Activated B cell treated with CpG ODN at 0.5 μM for 24 hours (primary cell): ENCODE measurements at regions not wholly inside any gene's neighbourhood (a gene's known extent, or its start where the extent isn't known, plus 50 kb on each side); places are given as distances from the start of the nearest gene placed in this dataset.
"Not testable (repeated sequence)": the region's sequence is repeated elsewhere in the genome, so short reads cannot be mapped to it uniquely, and the experiment has no call there.

ENCODE experiments used
- ATAC-seq: fragments of 200-7000 bp; cut with Tn5 transposase; one replicate; pipeline ENCODE4 v1.10.0; 2021; ENCODE audit warnings: low read depth, mild to moderate bottlenecking, moderate library complexity
- CTCF ChIA-PET: fragments of 350-600 bp; sonication (Branson Sonifier 250); formaldehyde crosslinking; loops from one replicate; lab custom pipeline; 2021; ENCODE audit warnings: antibody characterized with exemption; lab: Charles Lee
- POLR2A ChIA-PET: fragments of 350-600 bp; sonication (Branson Sonifier 250); formaldehyde crosslinking; loops from one replicate; lab custom pipeline; 2021; ENCODE audit warnings: antibody characterized with exemption; lab: Charles Lee
- DNase-seq: peaks from one replicate; pipeline ENCODE4 v3.0.0; 2022
- H3K27ac Mint-ChIP-seq: one replicate; pipeline ENCODE4 v1.8.0; 2020; ENCODE audit warnings: mixed read lengths
- H3K27me3 Mint-ChIP-seq: one replicate; pipeline ENCODE4 v1.8.0; 2021; ENCODE audit warnings: mixed read lengths
- H3K36me3 Mint-ChIP-seq: one replicate; pipeline ENCODE4 v1.8.0; 2021; ENCODE audit warnings: low read depth, mixed read lengths
- H3K4me1 Mint-ChIP-seq: one replicate; pipeline ENCODE4 v1.8.0; 2021; ENCODE audit warnings: mixed read lengths
- H3K4me3 Mint-ChIP-seq: one replicate; pipeline ENCODE4 v1.8.0; 2020; ENCODE audit warnings: mild to moderate bottlenecking, mixed read lengths
- H3K9me3 Mint-ChIP-seq: one replicate; pipeline ENCODE4 v1.8.0; 2020; ENCODE audit warnings: mixed read lengths
- intact Hi-C: fragments of 100-400 bp; cut with micrococcal nuclease; formaldehyde crosslinking; loops from one replicate; pipeline ENCODE4 v1.15.1; 2024
- TF ChIP-seq, protein P1 (sequence below): fragments of 200-600 bp; IDR thresholded peaks from one replicate; pipeline ENCODE4 v1.8.0; 2022; ENCODE audit warnings: antibody characterized with exemption, mild to moderate bottlenecking

DNA sequence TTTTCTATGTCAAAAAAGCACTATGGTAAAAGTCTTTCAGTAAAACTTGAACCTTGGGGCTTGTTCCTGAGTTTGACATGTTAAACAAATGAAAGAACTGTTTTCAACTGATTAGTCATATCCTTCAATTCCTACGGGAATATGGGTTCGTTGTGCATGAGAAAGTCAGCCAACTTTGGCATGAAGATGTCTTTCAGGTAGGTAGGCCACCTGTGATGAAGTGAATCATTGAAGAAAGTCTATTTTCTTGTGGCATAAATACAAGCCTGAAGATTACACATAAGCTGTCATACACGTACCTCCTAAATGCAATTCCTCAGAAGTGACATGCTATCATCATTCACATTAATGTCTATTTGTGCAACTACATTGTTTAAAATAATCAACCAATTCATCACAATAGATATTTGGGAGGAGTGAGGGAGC, 513.0 kb downstream of the IRS2 start:
- ATAC-seq (no peak), DNase-seq (no peak)
- H3K4me3 Mint-ChIP-seq, result no peak overlapping the region
- ChIA-PET POLR2A (no interaction called here), CTCF (no interaction called here)
- no peak overlapping the region for H3K27ac Mint-ChIP-seq
- no peaks in the 10 kb centered on the region for H3K4me1 Mint-ChIP-seq
- H3K36me3 Mint-ChIP-seq, result no peaks in the 10 kb centered on the region
- intact Hi-C loops, result loop anchor here (10.0 kb wide), 1 partner anchor 129 kb away; no protein-coding TSS in a partner anchor
- TF ChIP-seq, protein P1, sequence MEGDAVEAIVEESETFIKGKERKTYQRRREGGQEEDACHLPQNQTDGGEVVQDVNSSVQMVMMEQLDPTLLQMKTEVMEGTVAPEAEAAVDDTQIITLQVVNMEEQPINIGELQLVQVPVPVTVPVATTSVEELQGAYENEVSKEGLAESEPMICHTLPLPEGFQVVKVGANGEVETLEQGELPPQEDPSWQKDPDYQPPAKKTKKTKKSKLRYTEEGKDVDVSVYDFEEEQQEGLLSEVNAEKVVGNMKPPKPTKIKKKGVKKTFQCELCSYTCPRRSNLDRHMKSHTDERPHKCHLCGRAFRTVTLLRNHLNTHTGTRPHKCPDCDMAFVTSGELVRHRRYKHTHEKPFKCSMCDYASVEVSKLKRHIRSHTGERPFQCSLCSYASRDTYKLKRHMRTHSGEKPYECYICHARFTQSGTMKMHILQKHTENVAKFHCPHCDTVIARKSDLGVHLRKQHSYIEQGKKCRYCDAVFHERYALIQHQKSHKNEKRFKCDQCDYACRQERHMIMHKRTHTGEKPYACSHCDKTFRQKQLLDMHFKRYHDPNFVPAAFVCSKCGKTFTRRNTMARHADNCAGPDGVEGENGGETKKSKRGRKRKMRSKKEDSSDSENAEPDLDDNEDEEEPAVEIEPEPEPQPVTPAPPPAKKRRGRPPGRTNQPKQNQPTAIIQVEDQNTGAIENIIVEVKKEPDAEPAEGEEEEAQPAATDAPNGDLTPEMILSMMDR, result no peak
- H3K27me3 Mint-ChIP-seq, result no peaks in the 10 kb centered on the region
- no peaks in the 10 kb centered on the region for H3K9me3 Mint-ChIP-seq

DNA sequence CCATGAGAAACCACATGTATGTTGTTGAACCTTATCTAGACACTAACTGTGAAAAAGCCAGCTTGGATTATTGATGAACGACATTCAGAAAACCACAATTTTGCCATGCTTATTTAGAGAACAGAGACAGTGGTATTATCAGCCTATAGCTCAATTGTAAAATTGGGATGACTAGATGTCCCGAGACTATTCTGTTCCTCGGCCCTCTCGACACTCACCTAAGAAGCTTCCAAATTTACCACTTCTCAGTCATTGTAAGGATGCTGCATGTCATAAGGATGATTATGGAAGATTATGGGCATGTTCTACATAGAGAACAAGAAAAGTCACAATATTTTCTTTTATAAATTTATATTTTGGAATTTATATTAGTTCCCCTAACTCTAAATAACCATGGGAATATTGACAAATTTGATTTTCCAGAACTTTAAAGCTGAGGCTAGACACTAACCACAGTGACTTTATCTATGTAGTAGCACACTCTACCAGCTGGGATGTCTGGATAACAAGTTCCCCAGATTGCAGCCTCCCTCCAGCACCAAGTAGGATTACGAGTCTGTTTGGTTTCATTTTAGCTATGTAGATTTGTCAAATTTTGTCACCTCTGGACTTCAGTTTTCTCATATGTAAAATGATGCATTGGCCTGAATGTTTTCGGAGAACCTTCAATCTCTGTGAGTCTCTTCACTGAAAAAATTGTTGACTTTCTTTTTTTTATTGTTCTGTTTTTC, 513.6 kb downstream of the IRS2 start:
- ChIA-PET POLR2A (no interaction called here), CTCF (no interaction called here)
- TF ChIP-seq, protein P1, result no peak
- no peak for DNase-seq
- Mint-ChIP-seq H3K27ac (no peak overlapping the region), H3K27me3 (no peaks in the 10 kb centered on the region), H3K9me3 (no peaks in the 10 kb centered on the region), H3K4me3 (no peak overlapping the region), H3K36me3 (no peaks in the 10 kb centered on the region), H3K4me1 (no peaks in the 10 kb centered on the region)
- intact Hi-C loops, result loop anchor here (10.0 kb wide), 1 partner anchor 128 kb away; no protein-coding TSS in a partner anchor
- ATAC-seq, result no peak

DNA sequence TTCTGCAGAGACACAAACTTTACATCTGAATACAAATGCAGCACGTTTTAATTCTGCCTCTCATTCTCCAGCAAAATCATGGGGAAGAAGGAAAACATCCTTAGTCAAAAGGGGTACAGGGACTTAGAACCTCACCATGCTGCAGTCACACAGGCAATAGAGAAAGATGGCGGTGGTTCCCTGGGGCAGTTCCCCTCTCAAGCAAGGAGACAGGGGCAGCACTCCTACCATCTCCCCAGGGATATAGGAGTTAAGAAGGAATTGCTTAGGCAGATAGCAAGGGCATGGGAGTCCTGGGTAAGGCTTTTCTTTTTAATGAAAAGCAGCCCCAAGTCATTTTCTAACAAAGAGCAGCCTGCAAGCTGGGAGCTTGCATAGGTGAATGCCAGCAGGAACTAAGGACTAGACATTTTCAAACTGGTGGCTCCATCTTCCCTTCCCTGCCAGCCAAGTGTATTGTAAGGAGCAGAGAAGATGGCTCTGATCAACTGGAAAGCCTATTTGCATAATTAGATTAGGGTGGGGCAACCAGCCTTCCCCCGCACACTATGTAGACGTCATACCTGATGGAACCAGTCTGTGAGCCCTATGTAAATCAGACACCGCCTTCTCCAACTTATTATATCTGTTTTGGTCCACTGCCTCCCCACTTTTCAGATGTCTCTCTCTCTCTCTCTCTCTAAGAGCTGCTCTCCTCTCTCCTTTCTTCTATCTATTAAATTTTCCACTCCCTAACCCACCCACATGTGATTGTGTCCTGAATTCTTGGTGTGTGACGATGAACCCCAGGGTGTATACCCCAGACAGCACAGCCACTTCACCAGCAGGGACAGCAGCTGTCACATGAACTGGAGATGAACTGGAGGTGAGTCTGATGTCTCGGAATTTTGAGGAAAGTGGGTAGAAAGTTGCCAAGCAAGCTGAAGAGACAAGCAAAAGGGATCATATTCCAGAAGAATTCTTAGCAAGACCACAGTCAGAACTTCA, 514.5 kb downstream of the IRS2 start:
- Mint-ChIP-seq H3K27me3 (no peaks in the 10 kb centered on the region), H3K36me3 (no peaks in the 10 kb centered on the region), H3K4me3 (no peak overlapping the region), H3K27ac (no peak overlapping the region), H3K4me1 (no peaks in the 10 kb centered on the region), H3K9me3 (no peaks in the 10 kb centered on the region)
- CTCF ChIA-PET, result no interaction called here
- intact Hi-C loops, result loop anchor here (10.0 kb wide), 1 partner anchor 127 kb away; no protein-coding TSS in a partner anchor
- no peak for ATAC-seq
- DNase-seq, result no peak
- POLR2A ChIA-PET, result no interaction called here
- TF ChIP-seq, protein P1, result no peak

GRCh38 chr13:109271061-109271460, 515.3 kb downstream of the IRS2 start:
- Mint-ChIP-seq H3K36me3 (no peaks in the 10 kb centered on the region), H3K4me1 (no peaks in the 10 kb centered on the region), H3K27me3 (no peaks in the 10 kb centered on the region), H3K9me3 (no peaks in the 10 kb centered on the region), H3K4me3 (no peak overlapping the region), H3K27ac (no peak overlapping the region)
- intact Hi-C loops, result loop anchor here (10.0 kb wide), 1 partner anchor 126 kb away; no protein-coding TSS in a partner anchor
- ChIA-PET CTCF (no interaction called here), POLR2A (no interaction called here)
- ATAC-seq, result no peak
- TF ChIP-seq, protein P1, result no peak
- no peak for DNase-seq

DNA sequence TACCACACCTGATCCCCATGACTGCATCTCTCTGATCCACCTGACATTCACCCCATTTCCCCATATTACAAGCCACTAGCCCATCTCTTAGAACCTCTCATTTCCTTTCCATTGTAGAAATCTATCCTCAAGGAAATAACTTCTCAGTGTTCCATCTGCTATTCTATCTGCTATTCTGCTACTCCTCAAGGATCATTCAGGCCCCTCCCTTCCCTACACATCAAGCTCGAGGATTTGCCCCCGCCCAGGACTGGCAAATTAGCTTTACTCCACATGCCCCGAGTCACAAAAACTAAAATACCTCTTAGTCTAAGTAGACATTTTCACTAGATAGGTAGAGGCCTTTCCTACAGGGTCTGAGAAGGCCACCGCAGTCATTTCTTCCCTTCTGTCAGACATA, 517.0 kb downstream of the IRS2 start:
- ATAC-seq, POLR2A ChIA-PET, H3K27ac Mint-ChIP-seq, H3K4me3 Mint-ChIP-seq, H3K27me3 Mint-ChIP-seq, H3K36me3 Mint-ChIP-seq, H3K9me3 Mint-ChIP-seq, H3K4me1 Mint-ChIP-seq, DNase-seq, intact Hi-C loops, CTCF ChIA-PET: not testable (repeated sequence)

- H3K27ac Mint-ChIP-seq, CTCF ChIA-PET, H3K36me3 Mint-ChIP-seq, ATAC-seq, H3K9me3 Mint-ChIP-seq, H3K27me3 Mint-ChIP-seq, DNase-seq, POLR2A ChIA-PET, H3K4me3 Mint-ChIP-seq, H3K4me1 Mint-ChIP-seq, intact Hi-C loops: not testable (repeated sequence)
Observed at GRCh38 chr13:109268492-109268891, 517.9 kb downstream of the IRS2 start.

DNA sequence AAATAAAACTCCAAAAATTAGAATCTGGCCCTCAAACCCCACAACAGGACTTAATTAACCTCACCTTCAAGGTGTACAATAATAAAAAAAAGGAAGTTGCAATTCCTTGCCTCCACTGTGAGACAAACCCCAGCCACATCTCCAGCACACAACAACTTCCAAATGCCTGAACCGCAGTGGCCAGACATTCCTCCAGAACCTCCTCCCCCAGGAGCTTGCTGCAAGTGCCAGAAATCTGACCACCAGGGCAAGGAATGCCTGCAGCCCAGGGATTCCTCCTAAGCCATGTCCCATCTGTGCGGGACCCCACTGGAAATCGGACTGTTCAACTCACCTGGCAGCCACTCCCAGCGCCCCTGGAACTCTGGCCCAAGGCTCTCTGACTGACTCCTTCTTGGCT, 519.0 kb downstream of the IRS2 start:
- H3K9me3 Mint-ChIP-seq, ATAC-seq, H3K4me1 Mint-ChIP-seq, H3K4me3 Mint-ChIP-seq, H3K27me3 Mint-ChIP-seq, POLR2A ChIA-PET, H3K27ac Mint-ChIP-seq, DNase-seq, H3K36me3 Mint-ChIP-seq, intact Hi-C loops, CTCF ChIA-PET: not testable (repeated sequence)

DNA sequence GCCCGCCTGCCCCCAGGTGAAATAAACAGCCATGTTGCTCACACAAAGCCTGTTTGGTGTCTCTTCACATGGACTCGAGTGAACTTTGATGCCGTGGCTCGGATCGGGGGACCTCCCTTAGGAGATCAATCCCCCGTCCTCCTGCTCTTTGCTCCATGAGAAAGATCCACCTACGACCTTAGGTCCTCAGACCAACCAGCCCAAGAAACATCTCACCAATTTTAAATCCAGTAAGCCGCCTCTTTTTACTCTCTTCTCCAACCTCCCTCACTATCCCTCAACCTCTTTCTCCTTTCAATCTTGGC, 521.0 kb downstream of the IRS2 start:
- H3K4me1 Mint-ChIP-seq, H3K27ac Mint-ChIP-seq, CTCF ChIA-PET, ATAC-seq, POLR2A ChIA-PET, intact Hi-C loops, H3K36me3 Mint-ChIP-seq, H3K4me3 Mint-ChIP-seq, H3K27me3 Mint-ChIP-seq, DNase-seq, H3K9me3 Mint-ChIP-seq: not testable (repeated sequence)
